ENCODE measurements at regions not wholly inside any gene's neighbourhood (a gene's known extent, or its start where the extent isn't known, plus 50 kb on each side); places are given as distances from the start of the nearest gene placed in this dataset.

- TF ChIP-seq EZH2 (IDR thresholded peaks at IDR 0.05; ENCODE audit: borderline replicate concordance, insufficient read depth, low read length, poor library complexity, severe bottlenecking) (no peak), RAD21 (conservative IDR thresholded peaks at IDR 0.05) (no peak)
Measured at GRCh38 chr18:5064841-5065370, 132.2 kb downstream of the AKAIN1 start.

Measured in neural cell (in vitro differentiated cells).